ENCODE measurements at regions not wholly inside any gene's neighbourhood (a gene's known extent, or its start where the extent isn't known, plus 50 kb on each side); places are given as distances from the start of the nearest gene placed in this dataset.

DNA sequence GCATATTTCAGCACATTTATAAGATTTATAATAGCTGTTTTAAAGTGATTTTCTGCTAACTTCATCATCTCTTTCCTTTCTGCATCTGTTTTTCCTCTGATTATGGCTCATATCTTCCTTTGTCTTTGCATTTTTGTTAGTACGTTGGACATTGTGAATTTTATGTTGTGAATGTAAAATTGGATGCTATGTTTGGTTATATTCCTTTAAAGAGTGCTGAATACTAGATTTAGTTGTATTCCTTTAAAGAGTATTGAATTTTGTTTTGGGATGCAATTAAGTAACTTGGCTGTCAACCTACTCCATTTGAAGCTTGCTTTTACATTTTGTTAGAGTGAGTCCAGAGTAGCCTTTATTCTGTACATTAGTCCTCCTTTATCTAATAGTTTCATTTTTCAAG lies 81.2 kb downstream of the ZNF777 start:
- Histone ChIP-seq H3K4me1 (ENCODE audit: control insufficient read depth in 2 of 2, insufficient read depth in 1 of 2, low read depth in 1 of 2, low read length in 2 of 2) (no peaks in the 10 kb centered on the region), H3K4me2 (ENCODE audit: insufficient read depth, low read length, poor library complexity, severe bottlenecking) (no peak overlapping the region), H3K36me3 (replicated peaks in 1 of 2; ENCODE audit: control insufficient read depth in 2 of 2, insufficient read depth in 2 of 2, low read length in 2 of 2) (no peaks in the 10 kb centered on the region), H3K23ac (ENCODE audit: low read depth, low read length, poor library complexity) (no peak overlapping the region), H3K79me1 (ENCODE audit: low read depth, low read length) (no peaks in the 10 kb centered on the region), H3K27ac (replicated peaks; ENCODE audit: low read length) (no peak overlapping the region), H2BK12ac (ENCODE audit: low read length) (no peak overlapping the region), H3K9me3 (replicated peaks in 1 of 2; ENCODE audit: control insufficient read depth in 2 of 2, insufficient read depth in 1 of 2, low read depth in 1 of 2, low read length in 2 of 2) (peaks cover 3 to 5% of the 10 kb centered on the region in 2 donors), H4K8ac (ENCODE audit: low read depth, low read length) (no peak overlapping the region), H3K4ac (ENCODE audit: low read length) (no peak overlapping the region), H2BK5ac (ENCODE audit: low read length) (no peak overlapping the region), H3K18ac (ENCODE audit: low read length) (no peak overlapping the region), H3K9ac (ENCODE audit: low read depth, low read length, poor library complexity) (no peak overlapping the region), H3K4me3 (ENCODE audit: low read length in 2 of 2) (no peak overlapping the region), H2AK5ac (ENCODE audit: low read depth, low read length) (no peak overlapping the region), H3K27me3 (ENCODE audit: control insufficient read depth in 3 of 3, insufficient read depth in 3 of 3, low read depth in 1 of 3, low read length in 3 of 3) (no peaks in the 10 kb centered on the region), H2BK120ac (ENCODE audit: low read depth, low read length) (no peak overlapping the region), H3K14ac (ENCODE audit: low read length) (no peak overlapping the region), H2AFZ (ENCODE audit: low read length) (no peak overlapping the region), H2BK15ac (ENCODE audit: low read length) (no peak overlapping the region), H4K91ac (ENCODE audit: low read depth, low read length, poor library complexity) (no peak overlapping the region)
- DNase-seq (ENCODE audit: low spot score): no peak
- no CpG with 5 or more reads among the region's 1 CpG for WGBS, 2 donors (ENCODE audit: extremely low coverage in 2 of 2, insufficient read length in 2 of 2, insufficient replicate concordance in 1 of 2)

DNA sequence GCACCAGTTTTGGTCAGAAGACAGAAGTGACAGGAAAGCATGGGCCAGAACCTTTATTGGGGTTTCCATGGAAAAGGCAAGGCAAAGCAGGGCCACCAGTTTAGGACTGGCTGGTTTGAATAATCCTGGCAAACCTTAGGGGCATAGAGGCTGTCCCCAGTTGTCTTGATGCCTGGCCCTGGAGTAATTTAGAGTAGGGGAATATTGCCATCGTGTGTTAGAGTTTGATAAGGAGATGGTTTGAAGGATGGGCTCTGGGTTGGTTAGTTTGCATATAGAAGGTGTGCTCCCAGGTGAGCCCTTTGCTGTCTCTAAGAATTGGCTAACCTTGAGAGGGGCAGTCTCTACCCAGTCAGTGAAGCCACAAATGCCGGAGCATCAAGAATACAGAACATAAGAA lies 79.6 kb downstream of the ZNF777 start:
- H3K36me3 ChIP-seq (replicated peaks in 1 of 2; ENCODE audit: control insufficient read depth in 2 of 2, insufficient read depth in 2 of 2, low read length in 2 of 2): no peaks in the 10 kb centered on the region
- no peak for DNase-seq (ENCODE audit: low spot score)
- no peak overlapping the region for H3K9ac ChIP-seq (ENCODE audit: low read depth, low read length, poor library complexity)
- no peak overlapping the region for H2AK5ac ChIP-seq (ENCODE audit: low read depth, low read length)
- H3K18ac ChIP-seq (ENCODE audit: low read length): no peak overlapping the region
- no peaks in the 10 kb centered on the region for H3K79me1 ChIP-seq (ENCODE audit: low read depth, low read length)
- no peaks in the 10 kb centered on the region for H3K27me3 ChIP-seq (ENCODE audit: control insufficient read depth in 3 of 3, insufficient read depth in 3 of 3, low read depth in 1 of 3, low read length in 3 of 3)
- H3K4me3 ChIP-seq (ENCODE audit: low read length in 2 of 2): no peak overlapping the region
- H3K27ac ChIP-seq (replicated peaks; ENCODE audit: low read length): no peak overlapping the region
- H3K23ac ChIP-seq (ENCODE audit: low read depth, low read length, poor library complexity): no peak overlapping the region
- no peak overlapping the region for H4K91ac ChIP-seq (ENCODE audit: low read depth, low read length, poor library complexity)
- no peak overlapping the region for H2BK12ac ChIP-seq (ENCODE audit: low read length)
- peaks cover 3 to 5% of the 10 kb centered on the region in 2 donors for H3K9me3 ChIP-seq (replicated peaks in 1 of 2; ENCODE audit: control insufficient read depth in 2 of 2, insufficient read depth in 1 of 2, low read depth in 1 of 2, low read length in 2 of 2)
- H3K14ac ChIP-seq (ENCODE audit: low read length): no peak overlapping the region
- no CpG with 5 or more reads among the region's 2 CpGs for WGBS, 2 donors (ENCODE audit: extremely low coverage in 2 of 2, insufficient read length in 2 of 2, insufficient replicate concordance in 1 of 2)
- no peak overlapping the region for H4K8ac ChIP-seq (ENCODE audit: low read depth, low read length)
- no peak overlapping the region for H2BK5ac ChIP-seq (ENCODE audit: low read length)
- no peak overlapping the region for H2AFZ ChIP-seq (ENCODE audit: low read length)
- H3K4ac ChIP-seq (ENCODE audit: low read length): no peak overlapping the region
- no peaks in the 10 kb centered on the region for H3K4me1 ChIP-seq (ENCODE audit: control insufficient read depth in 2 of 2, insufficient read depth in 1 of 2, low read depth in 1 of 2, low read length in 2 of 2)
- no peak overlapping the region for H2BK15ac ChIP-seq (ENCODE audit: low read length)
- H2BK120ac ChIP-seq (ENCODE audit: low read depth, low read length): no peak overlapping the region
- no peak overlapping the region for H3K4me2 ChIP-seq (ENCODE audit: insufficient read depth, low read length, poor library complexity, severe bottlenecking)

All from neuronal stem cell (in vitro differentiated cells).